Chondrocyte (in vitro differentiated cells): ENCODE measurements at regions not wholly inside any gene's neighbourhood (a gene's known extent, or its start where the extent isn't known, plus 50 kb on each side); places are given as distances from the start of the nearest gene placed in this dataset.

ENCODE experiments used
- DNase-seq: peaks from one replicate; pipeline ENCODE4 v3.0.0; 2021; ENCODE audit warnings: mixed read lengths, low spot score
- H3K27ac Mint-ChIP-seq: one replicate; pipeline ENCODE4 v1.8.0; 2021; ENCODE audit warnings: mild to moderate bottlenecking, moderate library complexity, mixed read lengths; ENCODE audit not compliant: unreplicated experiment
- H3K27me3 Mint-ChIP-seq: 2 replicates; pipeline ENCODE4 v1.8.0; 2021; ENCODE audit warnings: low read depth, mixed read lengths
- H3K36me3 Mint-ChIP-seq: 2 replicates; pipeline ENCODE4 v1.8.0; 2021; ENCODE audit warnings: low read depth, mixed read lengths
- H3K4me1 Mint-ChIP-seq: 2 replicates; pipeline ENCODE4 v1.8.0; 2021; ENCODE audit warnings: low read depth, mild to moderate bottlenecking, mixed read lengths
- H3K4me3 Mint-ChIP-seq: one replicate; pipeline ENCODE4 v1.8.0; 2021; ENCODE audit warnings: mild to moderate bottlenecking, moderate library complexity, mixed read lengths; ENCODE audit not compliant: unreplicated experiment
- H3K9me3 Mint-ChIP-seq: 2 replicates; pipeline ENCODE4 v1.8.0; 2021; ENCODE audit warnings: low read depth, mixed read lengths
- TF ChIP-seq, protein P1 (sequence below): fragments of 200-600 bp; sonication (generic); IDR thresholded peaks from 2 replicates; pipeline ENCODE4 v1.5.0; 2021; ENCODE audit warnings: antibody characterized with exemption, mild to moderate bottlenecking, moderate library complexity

GRCh38 chr13:44153496-44153895, 220.1 kb upstream of the SERP2 start:
- Mint-ChIP-seq H3K4me3 (no peak overlapping the region), H3K9me3 (no peaks in the 10 kb centered on the region), H3K27me3 (no peaks in the 10 kb centered on the region), H3K4me1 (peaks cover 21% of the 10 kb centered on the region), H3K27ac (no peak overlapping the region), H3K36me3 (no peaks in the 10 kb centered on the region)
- TF ChIP-seq, protein P1, sequence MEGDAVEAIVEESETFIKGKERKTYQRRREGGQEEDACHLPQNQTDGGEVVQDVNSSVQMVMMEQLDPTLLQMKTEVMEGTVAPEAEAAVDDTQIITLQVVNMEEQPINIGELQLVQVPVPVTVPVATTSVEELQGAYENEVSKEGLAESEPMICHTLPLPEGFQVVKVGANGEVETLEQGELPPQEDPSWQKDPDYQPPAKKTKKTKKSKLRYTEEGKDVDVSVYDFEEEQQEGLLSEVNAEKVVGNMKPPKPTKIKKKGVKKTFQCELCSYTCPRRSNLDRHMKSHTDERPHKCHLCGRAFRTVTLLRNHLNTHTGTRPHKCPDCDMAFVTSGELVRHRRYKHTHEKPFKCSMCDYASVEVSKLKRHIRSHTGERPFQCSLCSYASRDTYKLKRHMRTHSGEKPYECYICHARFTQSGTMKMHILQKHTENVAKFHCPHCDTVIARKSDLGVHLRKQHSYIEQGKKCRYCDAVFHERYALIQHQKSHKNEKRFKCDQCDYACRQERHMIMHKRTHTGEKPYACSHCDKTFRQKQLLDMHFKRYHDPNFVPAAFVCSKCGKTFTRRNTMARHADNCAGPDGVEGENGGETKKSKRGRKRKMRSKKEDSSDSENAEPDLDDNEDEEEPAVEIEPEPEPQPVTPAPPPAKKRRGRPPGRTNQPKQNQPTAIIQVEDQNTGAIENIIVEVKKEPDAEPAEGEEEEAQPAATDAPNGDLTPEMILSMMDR, result no peak
- DNase-seq, result no peak

- no peak for DNase-seq
- no peak overlapping the region for H3K4me3 Mint-ChIP-seq
- TF ChIP-seq, protein P1, result no peak
- peaks cover 43% of the 10 kb centered on the region for H3K4me1 Mint-ChIP-seq
- H3K27me3 Mint-ChIP-seq, result no peaks in the 10 kb centered on the region
- no peaks in the 10 kb centered on the region for H3K36me3 Mint-ChIP-seq
- no peaks in the 10 kb centered on the region for H3K9me3 Mint-ChIP-seq
- H3K27ac Mint-ChIP-seq, result peak overlapping the region; percentile 60
Observed at GRCh38 chr13:44155422-44156293, 218.0 kb upstream of the SERP2 start.

DNA sequence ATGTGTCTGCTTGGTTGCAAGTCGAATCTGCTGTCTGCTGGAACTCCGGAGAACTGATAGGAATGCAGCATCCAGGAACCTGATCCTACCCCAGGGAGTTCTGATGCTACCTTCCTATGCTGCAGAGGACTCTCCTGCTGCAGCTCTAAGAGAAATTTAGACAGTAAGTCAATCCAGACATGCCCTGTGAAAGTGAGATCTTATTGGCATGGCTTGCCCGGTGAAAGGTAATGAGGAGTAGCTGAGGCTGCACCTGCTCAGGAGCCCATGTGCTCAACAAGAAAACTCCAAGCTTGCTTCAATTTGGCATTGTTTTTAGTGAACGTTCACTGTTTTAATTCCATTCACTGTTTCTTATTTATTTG, 217.3 kb upstream of the SERP2 start:
- Mint-ChIP-seq H3K4me3 (no peak overlapping the region), H3K27ac (peak overlapping the region; percentile 60)

GRCh38 chr13:44157606-44158005, 216.0 kb upstream of the SERP2 start:
- H3K27me3 Mint-ChIP-seq, result no peaks in the 10 kb centered on the region
- no peak overlapping the region for H3K4me3 Mint-ChIP-seq
- no peak for DNase-seq
- peaks cover 48% of the 10 kb centered on the region for H3K4me1 Mint-ChIP-seq
- H3K27ac Mint-ChIP-seq, result no peak overlapping the region
- TF ChIP-seq, protein P1, result no peak
- no peaks in the 10 kb centered on the region for H3K36me3 Mint-ChIP-seq
- H3K9me3 Mint-ChIP-seq, result no peaks in the 10 kb centered on the region

More for the DNA sequence above, 217.3 kb upstream of the SERP2 start:
- Mint-ChIP-seq H3K4me1 (peaks cover 48% of the 10 kb centered on the region), H3K9me3 (no peaks in the 10 kb centered on the region), H3K36me3 (no peaks in the 10 kb centered on the region), H3K27me3 (no peaks in the 10 kb centered on the region)
- TF ChIP-seq, protein P1, result no peak
- no peak for DNase-seq

DNA sequence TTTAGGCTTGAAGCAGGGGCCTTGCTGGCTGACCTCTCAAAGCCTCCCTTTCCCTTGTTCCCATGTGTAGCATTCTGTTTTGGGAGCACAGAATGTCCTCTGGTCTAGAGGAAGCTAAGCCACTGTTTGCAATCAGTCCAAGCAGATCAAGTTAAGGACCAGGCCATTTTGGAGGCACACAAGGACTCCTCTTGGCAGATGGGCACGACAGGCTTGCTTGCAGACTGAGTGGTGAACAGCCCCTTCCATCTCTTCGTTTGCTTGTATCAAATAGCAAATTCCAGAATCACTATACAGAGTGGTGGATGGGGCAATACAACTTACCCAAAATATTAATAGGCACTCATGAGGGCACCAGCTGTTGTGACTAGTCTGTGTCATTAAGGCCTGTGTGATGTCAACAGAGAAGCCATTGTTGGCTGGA, 215.5 kb upstream of the SERP2 start:
- Mint-ChIP-seq H3K27me3 (no peaks in the 10 kb centered on the region), H3K36me3 (no peaks in the 10 kb centered on the region), H3K4me1 (peaks cover 48% of the 10 kb centered on the region), H3K9me3 (no peaks in the 10 kb centered on the region), H3K27ac (peak overlapping the region; percentile 93), H3K4me3 (no peak overlapping the region)
- TF ChIP-seq, protein P1, result no peak
- no peak for DNase-seq
